Fibroblast of lung (primary cell): ENCODE measurements at regions not wholly inside any gene's neighbourhood (a gene's known extent, or its start where the extent isn't known, plus 50 kb on each side); places are given as distances from the start of the nearest gene placed in this dataset.
A peak's percentile ranks its signal among the peaks of the same experiment; 100 is the strongest.

Experiments used
- EZH2 ChIP-seq: IDR thresholded peaks from 2 replicates; pipeline ENCODE4 v1.5.1; 2012; ENCODE audit warnings: low read length, control low read depth, mild to moderate bottlenecking; ENCODE audit errors: missing control alignments
- TF ChIP-seq, protein P1 (sequence below), 2 donors: IDR thresholded peaks in 1 of 2; conservative IDR thresholded peaks in 1 of 2; 1 replicate in 1 of 2; 2 replicates in 1 of 2; pipeline ENCODE4 v1.5.1; 2011 to 2012; ENCODE audit warnings: low read length in 2 of 2, control low read depth in 1 of 2, inconsistent platforms in 1 of 2, low read depth in 1 of 2, mild to moderate bottlenecking in 1 of 2

DNA sequence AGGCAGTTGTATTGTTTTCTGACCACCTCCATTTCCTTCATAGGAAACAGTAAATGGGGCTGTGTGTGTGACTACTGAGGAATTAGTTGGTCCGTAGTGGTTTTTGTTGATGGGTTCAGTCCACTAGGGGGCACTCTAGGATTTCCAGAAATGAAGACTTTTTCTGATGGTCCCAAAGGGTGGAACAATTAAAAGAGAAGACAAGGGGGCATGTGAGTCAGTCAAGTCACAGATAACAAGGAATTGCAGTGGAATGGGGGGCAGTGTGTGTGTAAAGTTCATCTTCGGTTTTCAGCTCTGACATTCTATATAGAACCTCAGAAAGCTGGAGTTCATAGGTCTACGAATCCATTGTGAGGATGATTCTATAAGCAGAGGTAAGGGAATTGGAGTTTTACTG lies 186.6 kb upstream of the OR4E1 start:
- TF ChIP-seq, protein P1, sequence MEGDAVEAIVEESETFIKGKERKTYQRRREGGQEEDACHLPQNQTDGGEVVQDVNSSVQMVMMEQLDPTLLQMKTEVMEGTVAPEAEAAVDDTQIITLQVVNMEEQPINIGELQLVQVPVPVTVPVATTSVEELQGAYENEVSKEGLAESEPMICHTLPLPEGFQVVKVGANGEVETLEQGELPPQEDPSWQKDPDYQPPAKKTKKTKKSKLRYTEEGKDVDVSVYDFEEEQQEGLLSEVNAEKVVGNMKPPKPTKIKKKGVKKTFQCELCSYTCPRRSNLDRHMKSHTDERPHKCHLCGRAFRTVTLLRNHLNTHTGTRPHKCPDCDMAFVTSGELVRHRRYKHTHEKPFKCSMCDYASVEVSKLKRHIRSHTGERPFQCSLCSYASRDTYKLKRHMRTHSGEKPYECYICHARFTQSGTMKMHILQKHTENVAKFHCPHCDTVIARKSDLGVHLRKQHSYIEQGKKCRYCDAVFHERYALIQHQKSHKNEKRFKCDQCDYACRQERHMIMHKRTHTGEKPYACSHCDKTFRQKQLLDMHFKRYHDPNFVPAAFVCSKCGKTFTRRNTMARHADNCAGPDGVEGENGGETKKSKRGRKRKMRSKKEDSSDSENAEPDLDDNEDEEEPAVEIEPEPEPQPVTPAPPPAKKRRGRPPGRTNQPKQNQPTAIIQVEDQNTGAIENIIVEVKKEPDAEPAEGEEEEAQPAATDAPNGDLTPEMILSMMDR (conservative IDR thresholded peaks at IDR 0.05 in 1 of 2, IDR thresholded peaks at IDR 0.05 in 1 of 2; ENCODE audit: low read depth in 1 of 2, low read length in 2 of 2) = peak; percentile 28 to 40
- no peak for TF ChIP-seq EZH2
